ENCODE measurements at regions not wholly inside any gene's neighbourhood (a gene's known extent, or its start where the extent isn't known, plus 50 kb on each side); places are given as distances from the start of the nearest gene placed in this dataset.
"Not testable (repeated sequence)": the region's sequence is repeated elsewhere in the genome, so short reads cannot be mapped to it uniquely, and the experiment has no call there.

DNA sequence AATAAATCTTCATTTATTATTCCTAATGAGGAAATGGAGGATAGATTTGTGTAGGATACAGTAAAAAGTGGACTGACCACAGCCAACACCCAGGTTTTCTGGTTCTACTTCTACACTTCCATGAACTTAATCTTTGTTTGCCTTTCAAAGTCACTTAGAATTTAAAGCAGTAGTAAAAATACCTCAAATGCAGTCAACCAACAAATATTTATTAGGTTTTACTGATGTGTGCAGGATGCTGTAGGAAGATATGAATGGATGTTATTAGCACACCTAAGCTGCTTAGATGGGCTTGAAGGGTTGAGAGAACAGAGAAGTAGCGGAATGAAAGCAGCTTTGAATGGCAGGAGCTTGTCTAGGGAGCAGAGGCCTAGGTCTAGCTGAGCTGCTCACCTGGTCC lies 201.1 kb downstream of the PALM2AKAP2 start:
- no peak for DNase-seq

GRCh38 chr9:109986521-109986991 lies 206.6 kb downstream of the PALM2AKAP2 start:
- no peak for DNase-seq

DNA sequence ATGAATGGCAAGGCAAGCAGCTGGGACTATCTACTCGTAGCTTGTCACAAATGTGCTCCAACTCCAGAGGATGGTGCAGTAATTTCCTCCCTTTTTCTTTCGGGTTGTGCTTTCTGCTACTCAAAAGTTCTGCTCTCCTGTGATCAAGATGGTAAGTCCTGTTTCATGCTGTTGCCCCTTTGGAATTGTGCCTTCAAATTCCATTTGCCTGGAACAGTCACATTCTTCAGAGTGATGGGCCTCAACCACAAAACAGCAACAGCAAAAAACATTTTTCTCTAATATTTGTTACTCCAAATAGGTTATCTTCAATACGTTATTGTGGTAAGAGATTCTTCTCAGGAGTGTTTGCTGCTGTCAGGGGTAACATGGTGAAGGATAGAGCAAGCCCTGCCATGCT lies 209.3 kb downstream of the PALM2AKAP2 start:
- no peak for DNase-seq

DNA sequence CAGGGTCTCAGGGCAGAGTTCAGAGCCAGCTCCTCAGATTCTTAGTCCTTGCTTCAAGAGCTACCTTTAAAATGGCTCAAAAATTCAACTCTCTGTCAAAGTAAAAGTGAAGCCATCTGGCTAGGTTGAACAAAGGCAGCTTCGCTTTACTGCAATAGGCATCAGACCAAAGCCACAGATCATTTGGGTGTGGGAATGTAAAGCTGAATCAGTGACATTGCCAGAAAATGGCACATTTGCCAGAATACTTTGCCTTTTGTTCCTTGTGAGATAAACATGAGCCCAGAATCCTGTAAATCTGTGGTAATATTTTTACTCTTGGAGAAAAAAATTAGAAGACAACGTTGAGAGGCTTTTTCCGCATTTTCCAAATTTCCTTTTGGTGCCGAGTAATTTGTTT lies 210.5 kb downstream of the PALM2AKAP2 start:
- DNase-seq, result no peak

GRCh38 chr9:109992293-109992692 lies 212.3 kb downstream of the PALM2AKAP2 start:
- DNase-seq, result no peak

DNA sequence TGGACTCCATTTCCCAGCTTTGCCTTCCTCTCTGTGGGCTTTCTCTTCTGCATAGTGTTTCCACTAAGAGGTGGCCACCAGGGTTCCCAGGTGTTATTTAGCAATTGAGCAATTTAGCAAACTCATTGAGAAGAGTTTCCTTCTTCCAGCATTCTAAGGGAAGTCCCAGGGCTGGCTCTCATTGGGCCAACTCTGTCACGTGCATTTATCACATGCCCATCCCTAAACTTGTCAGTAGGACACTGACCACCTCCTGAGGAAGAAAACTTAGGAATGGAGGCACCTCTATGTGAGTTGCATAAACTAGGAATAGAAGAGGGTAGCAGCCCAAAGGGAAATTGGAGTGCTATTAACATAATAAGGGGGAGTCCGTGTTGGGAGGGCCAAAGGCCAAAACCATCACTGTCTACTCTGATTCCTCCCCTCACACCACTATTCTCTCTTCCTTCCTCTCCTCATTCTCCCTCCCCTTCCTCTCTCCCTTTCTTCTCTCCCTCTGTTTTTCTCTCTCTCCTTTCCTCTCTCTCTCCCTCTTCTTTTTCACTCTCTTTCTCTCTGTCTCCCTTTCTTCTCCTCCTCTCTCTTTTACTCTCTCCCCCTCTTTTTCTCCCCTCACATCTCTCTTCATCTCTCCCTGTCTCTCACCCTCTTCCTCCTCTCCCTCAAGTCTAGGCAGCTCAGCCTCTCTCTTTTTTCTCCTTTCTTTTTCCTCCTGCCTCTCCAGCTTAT lies 213.4 kb downstream of the PALM2AKAP2 start:
- no peak for DNase-seq

- no peak for DNase-seq
Observed at GRCh38 chr9:109994141-109994540, 213.8 kb downstream of the C9orf152 start.

DNA sequence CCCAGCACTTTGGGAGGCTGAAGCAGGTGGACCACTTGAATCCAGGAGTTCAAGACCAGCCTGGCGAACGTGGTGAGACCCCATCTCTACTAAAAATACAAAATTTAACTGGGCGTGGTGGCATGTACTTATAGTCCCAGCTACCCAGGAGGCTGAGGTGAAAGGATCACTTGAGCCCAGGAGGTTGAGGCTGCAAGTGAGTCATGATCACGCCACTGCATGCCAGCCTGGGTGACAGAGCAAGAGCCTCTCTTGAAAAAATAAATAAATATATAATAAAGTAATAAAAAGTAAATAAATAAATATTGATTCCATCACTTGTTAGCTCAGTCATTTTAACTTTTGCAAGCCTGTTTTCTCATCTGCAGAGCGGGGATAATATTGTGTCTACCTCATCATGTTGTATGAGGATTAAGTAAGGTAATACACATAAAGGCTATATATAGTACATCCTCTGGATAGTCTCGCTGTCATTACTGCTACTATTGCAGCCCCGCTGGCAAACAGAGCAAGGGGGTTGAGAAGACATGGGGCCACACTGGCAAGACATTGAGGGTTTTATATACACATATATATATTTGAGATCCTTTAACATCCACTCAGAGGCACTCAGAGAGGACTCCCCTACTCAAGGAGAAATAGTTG lies 210.9 kb downstream of the C9orf152 start:
- DNase-seq, result no peak

- DNase-seq, result no peak
Observed at GRCh38 chr9:109997682-109998081, 210.3 kb downstream of the C9orf152 start.

DNA sequence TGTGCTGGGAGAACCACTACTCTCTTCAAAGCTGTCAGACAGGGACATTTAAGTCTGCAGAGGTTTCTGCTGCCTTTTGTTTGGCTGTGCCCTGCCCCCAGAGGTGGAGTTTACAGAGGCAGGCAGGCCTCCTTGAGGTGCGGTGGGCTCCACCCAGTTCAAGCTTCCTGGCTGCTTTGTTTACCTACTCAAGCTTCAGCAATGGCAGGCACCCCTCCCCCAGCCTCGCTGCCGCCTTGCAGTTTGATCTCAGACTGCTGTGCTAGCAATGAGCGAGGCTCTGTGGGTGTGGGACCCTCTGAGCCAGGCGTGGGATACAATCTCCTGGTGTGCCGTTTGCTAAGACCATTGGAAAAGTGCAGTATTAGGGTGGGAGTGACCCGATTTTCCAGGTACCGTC lies 202.4 kb downstream of the C9orf152 start:
- not testable (repeated sequence) for DNase-seq

GRCh38 chr9:110006657-110007056 lies 201.3 kb downstream of the C9orf152 start:
- DNase-seq, result no peak

- no peak for DNase-seq
Observed at GRCh38 chr9:110007477-110008270, 200.3 kb downstream of the C9orf152 start.

- no peak for DNase-seq
Observed at GRCh38 chr9:110008663-110009062, 199.3 kb downstream of the C9orf152 start.

DNA sequence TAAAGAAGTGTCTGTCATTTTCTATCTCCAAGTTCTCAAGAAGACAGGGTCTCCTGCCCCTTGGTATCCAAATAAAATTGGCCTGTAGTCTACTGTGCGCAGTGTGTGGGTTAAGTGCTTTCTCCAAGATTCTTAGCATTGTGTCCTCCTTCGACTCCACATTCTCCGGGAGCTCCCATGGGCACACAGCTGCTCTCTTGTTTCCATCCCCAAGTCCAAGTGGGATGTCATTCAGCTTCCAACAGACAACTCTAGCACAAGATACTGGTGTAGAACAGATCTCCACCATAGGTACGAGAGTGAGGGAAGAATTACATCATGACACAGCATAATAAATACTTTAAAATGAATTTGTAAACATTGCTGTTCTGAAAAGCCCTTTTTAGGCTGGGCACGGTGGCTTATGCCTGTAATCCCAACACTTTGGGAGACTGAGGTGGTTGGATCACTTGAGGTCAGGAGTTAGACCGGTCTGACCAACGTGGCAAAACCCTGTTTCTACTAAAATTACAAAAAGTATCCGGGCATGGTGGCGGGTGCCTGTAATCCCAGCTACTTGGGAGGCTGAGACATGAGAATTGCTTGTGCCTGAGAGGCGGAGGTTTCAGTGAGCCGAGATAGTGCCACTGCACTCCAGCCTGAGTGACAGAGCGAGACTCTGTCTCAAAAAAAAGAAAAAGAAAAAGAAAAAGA lies 196.2 kb downstream of the C9orf152 start:
- DNase-seq, result no peak

DNA sequence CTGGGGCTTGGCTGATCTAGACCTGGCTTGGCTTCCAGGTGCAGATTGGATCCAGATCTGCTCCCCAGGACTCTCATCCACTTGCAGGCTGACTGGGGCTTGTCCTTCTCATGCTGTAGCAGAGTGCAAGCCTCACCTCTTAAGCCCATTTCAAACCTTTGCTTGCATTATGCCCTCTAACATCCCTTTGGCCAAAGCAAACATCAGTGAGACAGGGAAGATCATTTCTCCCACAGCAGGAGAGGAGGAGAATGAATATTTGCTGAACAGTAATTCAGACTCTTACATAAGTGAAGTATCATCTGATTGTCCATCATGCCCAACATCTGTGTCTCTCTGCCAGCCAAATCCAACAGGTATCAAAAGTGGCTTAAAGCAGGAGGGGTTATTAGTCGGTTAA lies 194.9 kb downstream of the C9orf152 start:
- no peak for DNase-seq

DNA sequence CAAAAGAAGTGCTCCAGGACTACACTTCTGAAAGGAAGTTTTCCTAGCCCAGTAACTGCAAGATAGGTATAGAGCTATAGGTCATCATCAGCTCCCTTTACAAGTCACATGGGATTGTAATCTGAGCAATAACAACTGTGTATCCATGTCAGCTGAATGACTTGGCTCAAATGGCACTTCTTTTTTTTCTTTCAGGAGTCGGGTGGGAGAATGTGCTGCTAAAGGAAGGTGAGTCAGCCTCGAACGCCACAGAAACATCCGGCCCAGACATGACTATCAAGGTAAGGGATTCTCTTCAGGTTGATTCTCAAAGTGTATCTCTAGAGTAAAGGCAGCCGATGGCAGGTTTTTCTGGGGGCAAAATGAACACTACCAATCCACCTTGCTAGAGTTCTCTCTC lies 192.2 kb downstream of the C9orf152 start:
- no peak for DNase-seq

DNA sequence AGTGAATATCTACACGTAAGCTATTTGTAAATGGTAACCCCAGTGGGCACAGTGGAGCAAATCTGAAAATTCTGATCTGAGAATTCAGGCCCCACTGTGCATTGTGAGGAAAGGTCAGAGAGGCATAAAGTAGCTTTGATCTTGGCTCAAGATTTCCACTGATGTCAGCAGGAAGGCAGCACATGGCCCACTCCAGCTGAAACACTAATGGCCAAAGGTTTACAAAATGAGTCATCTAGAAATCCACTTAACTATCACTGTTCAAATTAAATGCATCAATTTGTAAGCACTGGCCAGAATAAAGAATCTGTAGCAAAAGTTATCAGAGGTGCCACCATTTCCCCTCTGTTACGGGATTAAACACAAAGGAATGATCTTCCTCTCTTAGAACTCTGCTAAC lies 191.6 kb downstream of the C9orf152 start:
- DNase-seq, result no peak

DNA sequence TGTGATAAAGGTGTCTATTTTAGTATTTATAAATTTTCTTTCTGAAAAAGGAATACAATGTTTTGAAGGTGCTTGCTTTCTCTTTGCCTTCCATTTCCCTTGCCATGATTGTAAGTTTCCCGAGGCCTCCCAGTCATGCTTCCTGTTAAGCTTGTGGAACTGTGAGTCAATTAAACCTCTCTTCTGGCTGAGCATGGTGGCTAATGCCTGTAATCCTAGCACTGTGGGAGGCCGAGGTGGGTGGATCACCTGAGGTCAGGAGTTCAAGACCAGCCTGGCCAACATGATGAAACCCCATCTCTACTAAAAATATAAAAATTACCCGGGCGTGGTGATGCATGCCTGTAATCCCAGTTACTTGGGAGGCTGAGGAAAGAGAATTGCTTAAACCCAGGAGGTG lies 187.7 kb downstream of the C9orf152 start:
- DNase-seq, result not testable (repeated sequence)

- DNase-seq, result no peak
Observed at GRCh38 chr9:110021891-110022290, 186.1 kb downstream of the C9orf152 start.

DNA sequence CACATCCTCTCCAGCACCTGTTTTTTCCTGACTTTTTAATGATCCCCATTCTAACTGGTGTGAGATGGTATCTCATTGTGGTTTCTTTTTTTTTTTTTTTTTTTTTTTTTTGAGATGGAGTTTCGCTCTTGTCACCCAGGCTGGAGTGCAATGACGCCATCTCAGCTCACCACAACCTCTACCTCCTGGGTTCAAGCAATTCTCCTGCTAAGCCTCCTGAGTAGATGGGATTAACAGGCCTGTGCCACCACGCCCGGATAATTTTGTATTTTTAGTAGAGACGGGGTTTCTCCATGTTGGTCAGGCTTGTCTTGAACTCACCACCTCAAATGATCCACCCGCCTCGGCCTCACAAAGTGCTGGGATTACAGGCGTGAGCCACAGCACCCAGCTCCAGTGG lies 184.7 kb downstream of the C9orf152 start:
- not testable (repeated sequence) for DNase-seq

- no peak for DNase-seq
Observed at GRCh38 chr9:110025551-110026170, 182.3 kb downstream of the C9orf152 start.

- no peak for DNase-seq
Observed at GRCh38 chr9:110027671-110028081, 180.3 kb downstream of the C9orf152 start.

DNA sequence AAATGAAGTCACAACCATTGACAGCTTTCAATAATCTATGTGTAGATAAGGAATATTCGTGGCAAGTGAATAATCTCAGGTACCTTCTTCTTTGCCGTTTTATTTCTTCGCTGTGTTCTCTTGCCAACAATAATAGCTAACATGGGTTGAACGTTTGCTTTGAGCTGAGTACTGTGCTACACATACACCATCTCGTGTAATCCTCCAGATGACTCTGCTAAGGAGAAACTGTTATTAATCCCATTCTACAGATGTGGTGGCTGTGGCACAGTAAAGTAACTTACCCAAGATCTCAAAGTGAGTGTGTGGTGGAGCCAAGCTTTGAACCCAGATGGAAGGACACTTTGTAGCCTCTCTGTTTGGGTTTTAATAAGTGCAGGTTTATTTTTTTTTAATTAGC lies 179.7 kb downstream of the C9orf152 start:
- DNase-seq, result no peak

Measured in left hindlimb (tissue), 1 donor.